HG02884 (cell line): ENCODE measurements at regions not wholly inside any gene's neighbourhood (a gene's known extent, or its start where the extent isn't known, plus 50 kb on each side); places are given as distances from the start of the nearest gene placed in this dataset.
"Not testable (repeated sequence)": the region's sequence is repeated elsewhere in the genome, so short reads cannot be mapped to it uniquely, and the experiment has no call there.

Source experiments
- ATAC-seq: cut with Tn5 transposase; IDR thresholded peaks from one replicate; pipeline ENCODE4 v1.9.1; 2021; ENCODE audit warnings: mild to moderate bottlenecking, moderate library complexity; ENCODE audit not compliant: unreplicated experiment

DNA sequence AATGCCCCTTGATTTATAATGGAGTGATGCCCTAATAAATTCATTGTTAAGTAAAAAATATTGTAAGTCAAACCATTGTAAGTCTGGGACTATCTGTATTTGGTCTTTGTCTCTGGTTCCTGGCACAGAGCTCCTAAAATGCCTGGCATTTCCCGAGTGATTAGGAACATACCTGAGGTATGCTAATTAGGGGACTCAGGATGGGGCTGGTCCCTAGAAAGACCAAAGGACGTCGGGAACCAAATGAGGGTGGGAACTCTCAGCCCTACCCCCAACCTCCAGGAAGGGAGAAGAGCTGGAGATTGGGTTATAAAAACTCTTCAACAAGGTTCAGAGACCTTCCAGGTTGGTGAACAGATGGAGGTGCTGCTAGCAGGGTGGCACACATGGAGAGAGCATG is 82.6 kb upstream of the ARG1 start:
- no peak for ATAC-seq

DNA sequence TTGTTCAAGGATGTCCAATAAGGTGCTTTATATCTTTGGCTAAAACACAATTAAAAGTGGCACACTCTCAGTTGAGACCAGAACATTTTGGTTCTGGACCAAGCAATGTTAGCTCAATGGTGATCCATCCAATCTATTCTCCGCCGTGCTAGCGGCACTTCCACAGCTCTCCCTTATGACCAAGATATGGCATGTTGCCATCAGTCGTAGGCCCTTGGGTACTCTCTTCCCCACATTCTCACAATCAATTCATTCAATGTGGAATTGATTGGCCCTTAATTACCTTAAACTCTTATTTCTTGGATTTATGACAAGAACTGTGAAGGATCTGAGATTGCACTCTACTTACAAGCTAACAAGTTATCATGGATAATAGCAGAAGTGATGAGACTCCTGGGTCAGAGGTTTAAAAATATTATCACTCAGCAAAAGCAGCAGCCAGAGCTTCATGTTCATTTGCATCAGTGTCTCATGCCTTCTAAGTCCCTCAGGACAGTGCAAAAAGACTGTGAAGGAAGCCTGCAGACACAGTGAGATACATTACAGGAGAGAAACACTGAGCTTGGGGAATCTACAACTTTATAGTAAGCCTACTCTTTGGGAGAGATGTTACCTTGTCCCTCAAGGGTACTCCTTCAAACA is 80.0 kb upstream of the ARG1 start:
- ATAC-seq, result no peak

DNA sequence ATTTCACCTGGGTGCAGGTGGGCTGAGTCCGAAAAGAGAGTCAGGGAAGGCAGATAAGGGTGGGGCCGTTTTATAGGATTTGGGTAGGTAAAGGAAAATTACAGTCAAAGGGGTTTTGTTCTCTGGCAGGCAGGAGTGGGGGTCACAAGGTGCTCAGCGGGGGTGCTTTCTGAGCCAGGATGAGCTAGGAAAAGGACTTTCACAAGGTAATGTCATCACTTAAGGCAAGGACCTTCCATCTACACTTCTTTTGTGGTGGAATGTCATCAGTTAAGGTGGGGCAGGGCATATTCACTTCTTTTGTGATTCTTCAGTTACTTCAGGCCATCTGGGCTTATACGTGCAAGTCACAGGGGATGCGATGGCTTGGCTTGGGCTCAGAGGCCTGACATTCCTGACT is 68.6 kb upstream of the ARG1 start:
- not testable (repeated sequence) for ATAC-seq

DNA sequence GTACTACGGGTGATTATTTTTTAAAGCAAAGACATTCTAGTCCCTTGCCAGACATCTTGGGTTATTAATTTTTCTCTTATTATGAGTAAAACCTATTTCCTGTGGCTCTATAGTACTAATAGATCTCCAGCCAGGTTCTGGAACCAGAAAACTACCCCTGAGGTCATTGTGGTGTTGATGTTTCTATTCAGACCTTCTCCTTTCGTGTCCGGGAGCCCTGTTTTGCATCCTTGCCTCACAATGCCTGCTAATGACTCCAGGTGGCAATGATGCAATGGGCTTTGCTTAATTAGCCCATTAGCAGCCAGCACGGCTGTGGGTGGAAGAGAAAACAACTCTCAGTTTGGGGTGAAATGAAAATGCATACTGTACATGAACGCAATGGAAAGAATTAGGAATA is 62.9 kb upstream of the ARG1 start:
- ATAC-seq, result peak; percentile 70

DNA sequence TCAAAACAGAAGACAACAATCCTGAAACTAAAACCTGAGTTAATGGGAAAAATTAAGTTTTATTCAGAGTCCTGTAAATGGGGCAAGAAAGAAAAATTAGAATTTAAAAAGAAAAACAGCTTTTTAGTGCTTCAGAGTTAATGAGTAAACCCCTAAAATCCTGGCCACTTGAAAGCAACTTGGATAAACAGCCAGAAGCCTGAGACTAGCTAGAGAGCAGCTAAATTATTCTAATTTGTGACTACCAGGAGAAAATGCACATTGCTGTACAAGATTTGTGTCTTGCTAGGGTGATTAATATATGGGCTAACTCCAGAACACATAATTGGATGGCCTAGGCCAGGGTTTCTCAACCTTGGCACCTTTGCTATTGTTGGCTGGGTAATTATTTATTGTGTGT is 62.4 kb upstream of the ARG1 start:
- no peak for ATAC-seq

DNA sequence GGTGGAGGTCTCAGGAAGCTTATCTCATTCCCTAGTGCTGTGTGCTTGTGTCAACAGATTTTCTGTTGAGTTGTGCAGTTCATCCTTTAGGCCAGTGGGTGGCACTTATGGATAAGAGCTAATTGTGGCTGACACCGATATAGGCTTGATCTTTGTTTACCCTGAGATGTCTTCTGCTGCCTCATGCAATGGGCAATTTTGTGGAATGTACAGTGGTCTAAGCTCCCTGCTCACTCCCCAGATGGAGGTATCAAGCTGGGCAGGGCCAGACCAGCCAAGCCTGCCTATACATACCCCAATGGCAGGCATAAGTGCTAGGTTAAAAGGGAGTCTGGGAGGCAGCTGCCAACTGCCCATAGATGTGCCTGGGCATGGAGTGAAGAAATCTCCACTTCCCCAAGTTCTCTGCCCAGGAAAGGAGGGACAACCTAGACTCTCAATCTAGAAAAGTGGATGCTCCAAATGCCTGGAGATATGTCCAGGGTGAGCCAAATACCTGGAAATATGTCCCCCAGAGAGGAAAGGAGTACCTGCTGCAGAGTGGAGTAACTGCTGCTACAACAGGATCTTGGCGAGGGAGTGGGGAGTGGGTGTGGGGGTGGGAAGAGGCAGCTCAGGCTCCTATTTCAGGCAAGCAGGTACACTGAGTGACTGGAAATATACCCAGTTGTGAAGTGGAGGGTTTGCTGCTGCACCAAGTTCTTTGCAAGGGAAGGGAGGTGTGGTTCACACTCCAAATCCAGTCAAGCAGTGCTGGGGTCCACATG is 53.2 kb upstream of the ARG1 start:
- ATAC-seq, result peak; percentile 98
